Breast epithelium (tissue), 3 donors: ENCODE measurements at regions not wholly inside any gene's neighbourhood (a gene's known extent, or its start where the extent isn't known, plus 50 kb on each side); places are given as distances from the start of the nearest gene placed in this dataset.

Experiments used
- POLR2A ChIP-seq: fragments of 450-650 bp; IDR thresholded peaks from one replicate; pipeline ENCODE4 v1.6.1; 2016; ENCODE audit warnings: antibody characterized with exemption, mild to moderate bottlenecking, moderate library complexity
- TF ChIP-seq, protein P1 (sequence below), 3 donors: fragments of 450-650 bp; IDR thresholded peaks; one replicate each; pipeline ENCODE4 v1.5.1; 2016 to 2017; ENCODE audit warnings: antibody characterized with exemption in 3 of 3, mild to moderate bottlenecking in 3 of 3, moderate library complexity in 3 of 3

DNA sequence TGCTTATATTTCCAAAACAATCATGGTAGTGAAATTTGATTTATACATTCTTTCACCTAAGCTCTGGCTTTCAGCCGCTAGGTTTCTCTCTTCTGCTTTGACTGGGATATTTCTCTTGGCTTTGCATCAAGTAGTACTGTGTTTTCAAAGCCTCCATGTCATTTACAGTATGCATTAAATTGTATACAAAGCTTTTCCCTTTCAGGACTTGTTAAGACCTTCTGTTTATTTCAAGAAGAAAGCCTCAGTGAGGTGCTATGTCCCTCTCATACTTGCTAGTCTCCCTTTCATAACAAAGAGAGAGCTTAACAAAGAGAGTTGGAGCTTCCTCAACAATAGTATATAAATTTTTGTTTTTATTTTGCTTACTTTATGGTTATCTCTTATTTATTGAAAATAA lies 84.2 kb upstream of the SLC25A26 start:
- TF ChIP-seq, protein P1, sequence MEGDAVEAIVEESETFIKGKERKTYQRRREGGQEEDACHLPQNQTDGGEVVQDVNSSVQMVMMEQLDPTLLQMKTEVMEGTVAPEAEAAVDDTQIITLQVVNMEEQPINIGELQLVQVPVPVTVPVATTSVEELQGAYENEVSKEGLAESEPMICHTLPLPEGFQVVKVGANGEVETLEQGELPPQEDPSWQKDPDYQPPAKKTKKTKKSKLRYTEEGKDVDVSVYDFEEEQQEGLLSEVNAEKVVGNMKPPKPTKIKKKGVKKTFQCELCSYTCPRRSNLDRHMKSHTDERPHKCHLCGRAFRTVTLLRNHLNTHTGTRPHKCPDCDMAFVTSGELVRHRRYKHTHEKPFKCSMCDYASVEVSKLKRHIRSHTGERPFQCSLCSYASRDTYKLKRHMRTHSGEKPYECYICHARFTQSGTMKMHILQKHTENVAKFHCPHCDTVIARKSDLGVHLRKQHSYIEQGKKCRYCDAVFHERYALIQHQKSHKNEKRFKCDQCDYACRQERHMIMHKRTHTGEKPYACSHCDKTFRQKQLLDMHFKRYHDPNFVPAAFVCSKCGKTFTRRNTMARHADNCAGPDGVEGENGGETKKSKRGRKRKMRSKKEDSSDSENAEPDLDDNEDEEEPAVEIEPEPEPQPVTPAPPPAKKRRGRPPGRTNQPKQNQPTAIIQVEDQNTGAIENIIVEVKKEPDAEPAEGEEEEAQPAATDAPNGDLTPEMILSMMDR (IDR thresholded peaks at IDR 0.05): no peak
- no peak for TF ChIP-seq POLR2A
